HG03139 (cell line): ENCODE measurements at regions not wholly inside any gene's neighbourhood (a gene's known extent, or its start where the extent isn't known, plus 50 kb on each side); places are given as distances from the start of the nearest gene placed in this dataset.
"Not testable (repeated sequence)": the region's sequence is repeated elsewhere in the genome, so short reads cannot be mapped to it uniquely, and the experiment has no call there.

Source experiments
- ATAC-seq: cut with Tn5 transposase; IDR thresholded peaks from one replicate; pipeline ENCODE4 v1.9.1; 2021; ENCODE audit not compliant: unreplicated experiment

DNA sequence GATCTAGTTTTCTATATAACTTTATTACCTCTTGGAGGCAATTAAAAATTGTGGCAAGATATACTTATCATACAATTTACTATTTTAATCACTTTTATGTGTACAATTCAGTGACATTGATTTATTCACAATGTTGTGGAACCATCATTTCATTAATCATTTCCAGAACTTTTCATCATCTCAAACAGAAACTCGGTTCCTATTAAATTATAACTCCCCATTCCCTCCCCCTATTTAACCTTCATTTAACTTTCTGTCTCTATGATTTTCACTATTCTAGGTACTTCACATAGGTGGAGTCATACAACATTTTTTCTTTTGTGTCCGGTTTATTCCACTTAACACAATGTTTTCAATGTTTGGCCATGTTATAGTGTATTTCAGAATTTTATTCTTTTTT lies 252.8 kb downstream of the REEP3 start:
- no peak for ATAC-seq

DNA sequence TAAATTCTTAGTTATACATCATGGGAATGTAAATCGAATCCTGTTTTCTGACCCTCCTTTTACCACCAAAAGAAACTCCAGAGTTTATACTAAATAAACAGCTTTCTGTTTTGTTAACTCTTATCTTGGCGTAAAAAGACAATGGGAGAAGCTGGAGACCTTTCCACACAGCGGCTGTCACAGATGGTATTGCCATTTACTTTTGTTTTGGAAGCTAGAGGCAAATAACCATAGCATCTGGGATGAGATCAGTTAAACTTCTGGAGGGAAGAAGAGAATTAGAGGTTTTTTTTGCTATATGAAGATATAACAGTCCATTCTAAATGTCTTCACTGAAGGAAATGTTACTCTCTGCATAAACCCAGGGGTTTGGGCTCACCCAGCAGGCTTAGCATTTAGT lies 258.9 kb downstream of the REEP3 start:
- ATAC-seq = no peak

DNA sequence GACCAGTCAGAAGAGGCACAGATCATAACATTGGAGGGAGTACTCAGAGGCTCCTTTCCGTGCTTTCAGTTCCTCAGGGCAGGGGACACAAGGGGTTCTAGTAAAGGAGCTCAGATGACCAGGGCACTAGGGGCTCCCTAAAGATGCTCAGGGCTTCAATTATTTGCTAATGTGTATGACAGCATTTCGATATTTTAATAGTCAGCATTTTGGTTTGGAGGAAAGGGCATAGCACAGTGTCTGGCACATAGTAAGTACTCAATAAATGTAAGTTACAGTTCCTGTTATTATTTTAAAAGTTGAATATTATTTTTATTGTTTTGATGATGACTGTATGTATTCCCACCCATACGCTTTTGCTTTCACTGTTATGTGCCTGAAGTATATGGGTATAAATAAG lies 260.0 kb downstream of the REEP3 start:
- ATAC-seq = no peak

DNA sequence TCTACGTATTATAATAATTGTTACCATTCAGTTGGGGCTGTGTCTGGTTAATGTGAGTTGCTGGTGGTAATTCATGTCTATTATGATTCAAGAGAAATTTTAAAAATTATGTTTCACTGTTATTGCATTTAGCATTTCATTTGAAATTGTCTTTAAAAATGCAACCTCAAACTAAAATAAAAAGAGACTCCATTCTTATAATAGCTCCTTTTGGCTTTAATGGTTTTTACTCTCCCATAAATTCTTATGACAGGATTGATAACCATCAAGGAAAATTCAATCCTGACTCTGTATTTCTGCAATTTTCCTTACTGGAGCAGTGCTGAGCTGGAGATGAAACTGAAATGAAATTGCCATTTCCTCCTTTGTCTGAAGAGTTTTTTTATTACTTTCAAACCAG lies 262.7 kb downstream of the REEP3 start:
- ATAC-seq = no peak

DNA sequence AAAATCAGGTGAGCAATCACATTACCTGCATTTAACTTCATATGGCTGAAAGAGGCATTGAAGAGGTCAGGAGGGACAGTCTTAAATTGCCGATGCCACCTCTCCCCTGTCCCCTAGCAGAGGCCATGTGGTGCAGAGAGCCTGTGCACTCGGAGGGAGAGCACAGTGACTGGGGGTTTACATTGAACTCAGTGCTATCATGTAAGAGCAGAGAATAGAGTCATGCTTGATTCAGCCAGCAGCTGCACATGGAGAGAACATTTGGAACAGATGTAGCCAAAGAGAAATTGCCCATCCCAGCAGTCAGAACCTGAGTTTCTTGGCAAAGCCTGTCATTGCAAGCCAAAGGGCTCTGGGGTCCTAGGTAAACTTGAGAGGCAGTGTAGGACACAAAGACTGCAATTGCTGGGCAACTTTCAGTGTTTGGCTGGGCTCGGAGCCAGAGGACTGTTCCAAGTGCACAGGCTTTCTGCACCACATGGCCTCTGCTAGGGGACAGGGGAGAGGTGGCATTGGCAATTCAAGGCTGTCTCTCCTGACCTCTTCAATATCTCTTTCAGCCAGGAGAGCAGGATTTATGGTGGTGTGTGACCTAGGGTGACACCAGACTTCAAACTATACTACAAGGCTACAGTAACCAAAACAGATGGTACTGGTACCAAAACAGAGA lies 267.1 kb downstream of the REEP3 start:
- ATAC-seq = no peak

DNA sequence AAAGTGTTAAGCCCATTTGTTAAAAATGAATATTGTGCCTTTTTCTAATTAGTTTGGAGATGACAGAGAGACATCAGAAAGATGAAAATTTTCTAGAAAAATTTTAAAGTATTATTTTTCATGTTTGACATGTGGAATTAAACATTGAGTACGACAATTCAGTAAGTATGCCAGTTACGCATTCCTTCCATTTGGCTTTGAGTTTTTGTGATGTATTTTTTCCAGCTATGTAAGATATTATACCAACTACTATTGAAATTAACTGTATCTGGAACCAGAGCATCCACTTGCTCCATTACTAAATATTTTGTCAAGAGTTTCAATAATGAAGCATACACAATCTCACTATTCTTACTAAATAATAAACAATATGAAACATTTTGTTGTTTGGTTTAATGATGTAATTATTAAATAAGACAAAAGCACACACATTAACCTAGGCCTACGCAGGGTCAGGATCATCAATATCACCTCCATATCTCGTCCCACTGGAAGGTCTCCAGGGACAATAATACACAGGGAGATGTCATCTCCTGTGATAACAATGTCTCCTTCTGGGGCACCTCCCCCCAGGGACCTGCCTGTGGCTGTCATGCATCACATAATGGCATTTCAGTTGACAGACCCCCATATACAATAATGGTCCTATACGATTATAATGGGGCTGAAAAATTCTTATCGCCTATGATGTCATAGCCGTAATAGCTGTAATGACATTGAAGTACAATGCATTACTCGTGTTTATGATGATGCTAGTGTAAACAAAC lies 274.1 kb downstream of the REEP3 start:
- no peak for ATAC-seq

DNA sequence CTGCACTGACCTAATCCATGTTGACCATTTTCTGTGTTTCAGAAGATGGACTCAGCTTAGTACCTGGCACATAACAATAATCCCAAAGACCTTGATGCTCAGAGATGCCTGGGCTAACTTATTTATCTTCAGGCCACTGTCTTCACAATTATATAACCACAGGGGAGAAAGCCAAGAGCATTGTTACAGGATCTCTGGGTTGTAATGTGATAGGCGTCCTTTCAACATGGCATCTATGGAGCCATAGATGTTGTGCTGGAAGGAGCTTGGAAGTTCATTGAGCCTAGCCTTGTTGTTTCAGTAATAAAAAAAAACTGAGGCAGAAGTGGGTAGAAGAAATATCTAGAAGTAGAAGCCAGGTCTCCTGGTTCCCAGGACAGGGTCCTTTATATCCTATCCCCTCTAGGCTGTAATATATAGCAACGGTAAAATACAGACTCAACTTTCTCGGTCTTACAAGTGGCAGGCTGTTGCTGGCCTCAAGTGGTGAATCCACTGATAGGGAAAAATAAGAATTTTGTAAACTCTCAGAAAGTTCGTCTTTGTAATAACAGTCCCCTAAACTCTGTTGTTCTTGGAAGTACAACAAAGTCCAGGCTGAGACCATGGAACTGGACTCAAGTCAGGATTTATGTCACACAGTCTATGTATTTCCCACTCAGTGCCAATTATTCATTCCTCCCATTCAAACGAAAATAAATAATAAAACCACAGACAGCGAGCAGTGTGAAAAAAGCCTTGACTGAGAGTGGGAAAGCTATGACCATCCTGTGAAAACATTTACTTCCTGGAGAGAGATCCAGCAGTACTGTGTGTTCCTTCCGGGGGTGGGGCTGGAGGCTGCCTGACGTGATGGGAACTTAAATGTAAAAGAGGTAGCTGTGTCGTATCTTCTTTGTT lies 277.6 kb downstream of the REEP3 start:
- no peak for ATAC-seq

DNA sequence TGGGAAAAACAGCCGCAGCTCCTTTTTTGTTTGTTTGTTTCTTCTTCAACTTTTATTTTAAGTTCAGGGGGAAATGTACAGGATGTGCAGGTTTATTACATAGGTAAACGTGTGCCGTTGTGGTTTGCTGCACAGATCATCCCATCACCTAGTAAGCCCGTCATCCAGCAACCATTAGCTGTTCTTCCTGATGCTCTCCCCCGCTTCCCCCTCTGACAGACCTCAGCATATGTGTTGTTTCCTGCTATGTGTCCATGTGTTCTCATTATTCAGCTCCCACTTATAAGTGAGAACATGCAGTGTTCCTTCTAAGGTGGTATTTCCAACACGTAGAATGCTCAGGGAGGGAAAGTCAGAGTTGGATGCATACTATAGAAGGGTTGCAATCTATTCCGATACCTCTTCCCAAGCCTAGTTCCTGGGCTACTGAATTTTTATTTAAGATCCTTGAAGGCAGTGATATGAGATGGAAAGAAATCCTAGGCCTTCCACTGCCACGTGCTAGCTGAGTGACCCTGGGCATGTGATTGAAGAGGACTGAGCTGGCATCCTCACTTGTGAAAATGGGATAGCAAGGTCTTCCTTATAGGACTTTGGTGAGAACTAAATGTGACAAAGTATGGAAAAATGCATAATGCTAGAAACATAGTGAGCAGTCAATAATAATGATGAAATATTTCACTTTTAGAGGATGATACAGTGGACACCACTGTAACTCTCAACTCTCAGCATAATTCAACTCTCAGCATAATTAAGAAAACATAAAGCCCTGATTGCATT lies 278.5 kb downstream of the REEP3 start:
- ATAC-seq = no peak

DNA sequence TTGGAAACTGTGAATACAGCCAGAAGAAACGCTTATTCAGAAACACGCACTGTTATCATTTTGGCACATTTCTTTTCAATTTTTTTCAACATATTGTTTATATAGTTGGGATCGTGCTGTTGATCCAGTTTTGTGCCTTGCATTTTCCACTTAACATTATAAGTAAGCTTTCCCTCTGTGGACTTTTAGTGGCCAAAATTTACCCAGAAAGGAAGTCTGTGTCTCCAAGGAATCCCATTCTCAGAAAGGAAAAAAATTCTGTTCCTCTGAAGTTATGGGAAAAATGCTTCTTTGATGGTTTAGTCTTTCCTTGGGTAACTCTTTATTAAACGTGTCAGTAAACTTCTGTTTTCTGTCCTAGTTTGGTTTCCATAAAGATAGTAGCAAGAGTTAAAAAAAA lies 280.0 kb downstream of the REEP3 start:
- ATAC-seq = no peak

DNA sequence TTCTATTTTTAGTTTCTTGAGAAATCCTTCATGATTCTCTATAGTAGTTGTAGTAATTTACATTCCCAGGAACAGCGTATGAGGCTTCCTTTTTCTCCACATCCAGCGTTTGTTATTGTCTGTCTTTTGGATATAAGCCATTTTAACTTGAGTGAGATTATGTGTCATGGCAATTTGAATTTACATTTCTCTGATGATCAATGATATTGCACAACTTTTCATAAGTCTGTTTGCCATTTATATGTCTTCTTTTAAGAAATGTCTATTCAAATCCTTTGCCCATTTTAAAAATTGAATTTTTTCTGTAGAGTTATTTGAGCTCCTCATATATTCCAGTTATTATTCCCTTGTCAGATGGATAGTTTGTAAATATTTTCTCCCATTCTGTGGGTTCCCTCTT lies 285.1 kb downstream of the REEP3 start:
- no peak for ATAC-seq

DNA sequence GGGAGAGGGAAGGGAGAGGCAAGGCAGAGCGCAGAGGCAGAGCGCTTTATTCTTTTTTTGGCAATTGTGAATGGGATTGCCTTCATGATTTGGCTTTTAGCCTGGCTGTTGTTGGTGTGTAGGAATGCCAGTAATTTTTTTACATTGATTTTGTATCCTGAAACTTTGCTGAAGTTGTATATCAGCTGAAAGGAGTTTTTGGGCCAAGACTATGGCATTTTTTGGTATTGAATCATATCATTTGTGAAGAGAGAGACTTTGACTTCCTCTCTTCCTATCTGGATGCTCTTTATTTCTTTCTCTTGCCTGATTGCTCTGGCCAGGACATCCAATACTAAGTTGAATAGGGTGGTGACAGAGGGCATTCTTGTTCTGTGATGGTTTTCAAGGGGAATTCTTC lies 291.3 kb downstream of the REEP3 start:
- no peak for ATAC-seq

DNA sequence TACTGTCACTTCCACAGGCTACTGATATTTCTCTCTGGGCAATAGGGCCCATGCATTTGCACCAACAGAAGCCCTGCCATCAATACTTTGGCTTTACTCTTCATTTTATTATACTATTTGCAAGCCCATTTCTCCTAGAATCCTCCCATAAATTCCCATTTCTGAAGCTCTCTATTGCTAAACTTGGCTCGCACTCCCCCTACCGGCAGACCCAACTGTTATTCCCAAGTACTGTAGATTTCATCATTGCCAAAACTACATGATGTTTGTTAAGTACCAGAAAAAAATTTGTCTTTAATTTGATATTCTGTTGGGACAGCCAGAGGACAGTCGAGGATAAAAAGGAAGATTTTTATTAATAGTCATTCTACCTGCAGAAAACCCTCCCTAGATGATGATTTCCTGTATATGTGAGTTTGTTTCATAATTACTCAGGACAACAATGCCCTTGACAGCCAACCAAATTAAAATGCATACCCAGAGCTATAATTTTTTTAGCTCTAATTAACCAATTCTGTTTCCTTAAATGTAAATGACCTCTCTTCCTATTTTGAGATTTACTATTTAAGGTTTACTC lies 298.6 kb downstream of the REEP3 start:
- ATAC-seq = no peak

DNA sequence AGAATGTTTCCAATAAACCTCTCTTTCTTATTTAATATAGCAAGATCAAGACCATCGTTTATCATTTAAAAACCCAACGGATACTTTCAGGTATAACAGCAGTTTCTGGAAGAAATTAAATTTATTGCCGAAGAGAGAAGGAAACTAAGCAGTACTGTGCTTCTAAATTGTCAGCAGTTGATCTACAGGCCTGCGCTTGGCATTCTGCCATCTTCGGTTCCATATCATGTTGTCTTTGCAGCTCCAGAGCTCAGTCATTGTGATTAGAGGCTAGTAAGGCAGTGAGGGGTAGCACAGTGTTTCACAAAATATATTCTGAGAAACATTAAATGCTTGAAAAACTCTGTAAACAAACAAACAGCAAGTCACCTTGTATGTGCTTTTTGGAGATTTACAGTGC lies 301.3 kb downstream of the REEP3 start:
- no peak for ATAC-seq

DNA sequence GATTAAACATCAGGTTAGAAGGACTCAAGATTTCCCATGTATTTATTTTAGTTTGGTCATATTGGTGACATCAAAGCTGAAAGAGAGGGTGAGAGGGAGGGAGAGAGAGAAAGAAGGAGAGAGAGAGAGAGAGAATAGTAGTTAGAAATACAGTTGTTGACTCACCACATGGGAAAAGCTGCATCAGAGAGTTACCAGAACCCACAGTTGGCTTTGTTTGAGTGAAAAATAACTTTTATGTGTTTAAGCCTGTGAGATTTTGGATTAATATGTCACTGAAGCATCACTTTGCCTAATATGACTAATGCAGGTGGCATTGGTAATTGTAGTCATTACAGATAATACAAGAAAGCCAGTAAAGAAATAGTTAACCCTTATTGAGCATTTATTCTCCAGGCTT lies 303.9 kb downstream of the REEP3 start:
- ATAC-seq = no peak

DNA sequence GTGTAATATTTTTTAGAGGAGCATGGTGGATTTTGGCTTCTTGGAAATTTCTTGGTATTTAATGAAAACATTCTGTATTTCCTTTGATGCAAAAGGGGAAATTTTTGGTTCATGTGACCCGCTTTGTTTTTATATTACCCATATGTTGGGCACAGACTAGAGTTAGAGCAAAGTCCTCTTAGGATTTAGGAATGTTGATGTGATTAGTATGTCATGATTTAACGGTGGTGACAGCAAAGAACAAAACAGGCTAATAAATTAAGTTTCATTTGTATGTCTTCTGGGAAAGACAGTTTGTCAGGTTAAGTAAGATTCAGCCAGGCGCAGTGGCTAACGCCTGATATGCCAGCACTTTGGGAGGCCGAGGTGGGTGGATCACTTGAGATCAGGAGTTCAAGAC lies 304.6 kb downstream of the REEP3 start:
- ATAC-seq = no peak

DNA sequence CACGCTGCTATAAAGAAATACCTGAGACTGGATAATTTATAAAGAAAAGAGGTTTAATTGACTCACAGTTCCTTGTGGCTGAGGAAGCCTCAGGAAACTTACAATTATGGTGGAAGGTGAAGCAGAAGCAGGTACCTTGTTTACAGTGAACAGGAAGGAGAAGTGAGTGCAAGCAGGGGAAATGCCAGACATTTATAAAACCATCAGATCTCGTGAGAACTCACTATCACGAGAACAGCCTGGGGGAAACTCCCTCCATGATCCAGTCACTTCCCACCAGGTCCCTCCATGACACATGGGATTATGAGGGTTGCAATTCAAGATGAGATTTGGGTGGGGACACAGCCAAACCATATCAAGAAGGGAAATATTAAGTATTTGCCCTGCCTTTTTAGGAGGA lies 305.8 kb downstream of the REEP3 start:
- ATAC-seq = not testable (repeated sequence)

DNA sequence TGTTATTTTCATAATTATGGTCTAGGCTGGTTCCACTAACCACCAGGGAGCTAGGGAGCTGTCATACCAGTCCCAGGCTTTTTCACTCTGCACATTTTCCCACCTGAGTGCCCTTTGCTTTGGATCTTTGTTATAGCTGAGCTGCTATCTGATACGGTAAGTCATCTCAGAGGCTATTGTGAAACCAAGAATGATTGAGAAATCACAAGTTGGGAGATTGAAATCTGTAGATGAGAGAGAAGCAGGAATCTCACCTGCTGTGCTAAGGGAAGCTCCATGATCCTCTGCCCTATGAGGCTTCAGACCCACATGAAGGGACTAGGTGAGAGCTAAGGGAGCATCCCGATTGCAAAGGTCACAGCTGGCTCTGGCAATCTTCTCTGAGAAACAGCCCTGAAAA lies 307.8 kb downstream of the REEP3 start:
- ATAC-seq = no peak

DNA sequence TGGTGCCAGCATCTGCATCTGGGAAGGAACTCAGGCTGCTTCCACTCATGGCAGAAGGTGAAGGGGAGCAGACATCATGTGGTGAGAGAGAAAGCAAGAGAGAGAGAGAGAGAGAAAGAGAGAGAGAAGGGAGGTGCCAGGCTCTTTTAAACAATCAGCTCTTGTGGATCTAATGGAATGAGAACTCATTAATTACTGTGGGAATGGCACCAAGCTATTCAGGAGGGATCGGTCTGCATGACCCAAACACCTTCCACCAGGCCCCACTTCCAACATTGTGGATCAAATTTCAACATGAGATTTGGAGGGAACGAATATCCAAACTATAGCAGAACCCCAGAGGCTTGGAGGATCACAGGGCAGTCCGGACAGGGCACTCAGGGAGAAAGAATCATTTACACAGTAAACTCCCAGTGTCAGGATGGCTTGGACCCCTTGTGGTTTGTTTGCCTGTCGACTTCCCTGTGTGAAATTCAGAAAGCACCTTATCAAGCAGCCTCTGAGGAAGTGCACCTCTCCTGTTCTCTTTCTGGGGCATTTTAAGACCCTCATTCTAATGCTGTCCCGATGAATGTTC lies 308.5 kb downstream of the REEP3 start:
- no peak for ATAC-seq

DNA sequence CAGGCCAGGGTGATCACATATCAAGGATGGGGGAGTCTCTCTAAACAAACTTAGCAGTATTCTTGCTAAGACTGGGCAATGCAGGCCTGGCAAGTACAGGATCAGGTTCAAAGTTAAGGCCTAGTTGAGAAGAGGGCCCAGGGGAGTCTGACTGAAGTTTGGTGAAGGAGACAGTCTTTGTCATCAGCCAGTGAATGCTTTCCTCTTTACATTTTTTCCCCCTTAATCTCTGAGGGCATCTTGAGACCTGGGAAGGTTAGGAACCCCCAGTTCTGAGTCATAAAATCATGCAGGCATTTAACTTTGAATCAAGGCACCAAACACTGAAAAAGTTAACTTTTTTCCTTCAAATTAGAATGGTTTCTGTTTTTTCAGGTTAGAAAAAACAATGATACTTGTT lies 311.5 kb downstream of the REEP3 start:
- ATAC-seq = no peak

DNA sequence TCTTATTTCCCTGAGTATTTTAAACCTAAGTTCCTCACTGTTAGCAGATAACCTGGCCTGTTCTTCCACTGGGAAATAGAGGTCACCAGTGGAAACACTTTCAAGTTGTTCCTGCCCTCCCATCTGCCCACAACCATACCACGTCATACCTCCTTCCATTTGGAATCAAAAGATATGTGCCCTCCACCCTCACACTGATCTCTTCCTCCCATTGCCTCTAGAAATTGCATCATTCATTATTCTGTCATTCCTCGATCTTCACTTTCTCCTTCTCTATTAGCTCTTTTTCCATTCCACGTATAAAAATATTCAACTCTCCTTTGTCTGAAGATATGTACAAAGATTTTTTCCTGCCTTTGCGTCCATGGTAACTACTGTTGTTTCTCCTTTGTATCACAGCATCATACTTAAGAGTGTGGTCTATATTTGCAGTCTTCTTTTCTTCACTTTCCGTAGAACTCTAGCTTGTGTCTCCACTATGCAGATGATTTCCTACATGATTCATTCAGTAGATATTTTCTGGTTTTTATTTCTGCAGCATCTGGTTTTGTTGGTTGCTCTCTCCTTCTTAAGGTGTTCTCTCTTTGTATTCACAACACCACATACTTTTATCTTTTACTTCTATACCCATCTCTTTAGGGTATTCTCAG lies 312.3 kb downstream of the REEP3 start:
- ATAC-seq = no peak
